Activated naive CD4-positive, alpha-beta T cell treated with anti-CD3 and anti-CD28 coated beads for 36 hours (primary cell): ENCODE measurements at regions not wholly inside any gene's neighbourhood (a gene's known extent, or its start where the extent isn't known, plus 50 kb on each side); places are given as distances from the start of the nearest gene placed in this dataset.
"Not testable (repeated sequence)": the region's sequence is repeated elsewhere in the genome, so short reads cannot be mapped to it uniquely, and the experiment has no call there.

Source experiments
- CTCF ChIA-PET: fragments of 350-600 bp; sonication (Branson Sonifier 250); formaldehyde crosslinking; loops from one replicate; lab custom pipeline; 2021; ENCODE audit warnings: antibody characterized with exemption; lab: Charles Lee
- DNase-seq: peaks from one replicate; pipeline ENCODE4 v3.0.0-alpha.2; 2020
- H3K27ac Mint-ChIP-seq: one replicate; pipeline ENCODE4 v1.8.0; 2021; ENCODE audit warnings: mild to moderate bottlenecking, mixed read lengths
- H3K27me3 Mint-ChIP-seq: one replicate; pipeline ENCODE4 v1.8.0; 2021; ENCODE audit warnings: low read depth, mixed read lengths
- H3K36me3 Mint-ChIP-seq: one replicate; pipeline ENCODE4 v1.8.0; 2021; ENCODE audit warnings: low read depth, mixed read lengths
- H3K4me1 Mint-ChIP-seq: one replicate; pipeline ENCODE4 v1.8.0; 2021; ENCODE audit warnings: low read depth, mixed read lengths
- H3K4me3 Mint-ChIP-seq: one replicate; pipeline ENCODE4 v1.8.0; 2021; ENCODE audit warnings: mild to moderate bottlenecking, moderate library complexity, mixed read lengths
- H3K9me3 Mint-ChIP-seq: one replicate; pipeline ENCODE4 v1.8.0; 2021; ENCODE audit warnings: mixed read lengths
- intact Hi-C: fragments of 100-400 bp; cut with micrococcal nuclease; formaldehyde crosslinking; loops from one replicate; pipeline ENCODE4 v1.15.1; 2023

DNA sequence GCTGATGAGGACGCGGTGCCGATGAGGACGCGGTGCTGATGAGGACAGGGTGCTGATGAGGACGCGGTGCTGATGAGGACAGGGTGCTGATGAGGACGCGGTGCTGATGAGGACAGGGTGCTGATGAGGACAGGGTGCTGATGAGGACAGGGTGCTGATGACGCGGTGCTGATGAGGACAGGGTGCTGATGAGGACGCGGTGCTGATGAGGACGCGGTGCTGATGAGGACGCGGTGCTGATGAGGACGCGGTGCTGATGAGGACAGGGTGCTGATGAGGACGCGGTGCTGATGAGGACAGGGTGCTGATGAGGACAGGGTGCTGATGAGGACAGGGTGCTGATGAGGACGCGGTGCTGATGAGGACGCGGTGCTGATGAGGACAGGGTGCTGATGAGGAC, 399.3 kb downstream of the SMOC2 start:
- H3K27ac Mint-ChIP-seq, H3K36me3 Mint-ChIP-seq, CTCF ChIA-PET, DNase-seq, intact Hi-C loops, H3K4me3 Mint-ChIP-seq, H3K4me1 Mint-ChIP-seq, H3K9me3 Mint-ChIP-seq: not testable (repeated sequence)
- peaks cover 11% of the 10 kb centered on the region for H3K27me3 Mint-ChIP-seq

DNA sequence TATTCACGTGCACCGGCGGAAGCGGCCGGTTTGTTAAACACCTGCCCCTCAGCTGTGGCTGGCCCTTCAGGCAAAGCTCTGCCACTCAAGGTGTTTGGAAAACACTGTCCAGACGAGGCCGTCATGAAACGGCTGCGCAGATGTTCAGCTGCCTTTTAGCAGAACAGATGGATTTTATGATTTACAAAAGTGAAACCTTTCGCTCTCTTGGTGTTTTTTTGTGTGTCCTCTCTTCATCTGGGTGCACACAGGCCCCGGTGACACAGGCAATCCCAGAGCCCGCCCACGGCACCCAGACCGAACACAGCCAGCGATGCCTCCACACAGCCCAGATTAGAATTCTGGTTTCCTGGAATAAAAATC, 397.0 kb downstream of the SMOC2 start:
- no peaks in the 10 kb centered on the region for H3K4me1 Mint-ChIP-seq
- DNase-seq = no peak
- intact Hi-C loops = no loop called here
- no peak overlapping the region for H3K4me3 Mint-ChIP-seq
- no peak overlapping the region for H3K27ac Mint-ChIP-seq
- H3K36me3 Mint-ChIP-seq = no peaks in the 10 kb centered on the region
- CTCF ChIA-PET = no interaction called here
- H3K27me3 Mint-ChIP-seq = peaks cover 17% of the 10 kb centered on the region
- no peaks in the 10 kb centered on the region for H3K9me3 Mint-ChIP-seq

- Mint-ChIP-seq H3K9me3 (no peaks in the 10 kb centered on the region), H3K4me1 (no peaks in the 10 kb centered on the region), H3K36me3 (no peaks in the 10 kb centered on the region), H3K27me3 (peaks cover 17% of the 10 kb centered on the region), H3K27ac (no peak overlapping the region), H3K4me3 (no peak overlapping the region)
- CTCF ChIA-PET = no interaction called here
- DNase-seq = no peak
- intact Hi-C loops = no loop called here
Measured at GRCh38 chr6:168837254-168838036, 396.5 kb downstream of the SMOC2 start.

DNA sequence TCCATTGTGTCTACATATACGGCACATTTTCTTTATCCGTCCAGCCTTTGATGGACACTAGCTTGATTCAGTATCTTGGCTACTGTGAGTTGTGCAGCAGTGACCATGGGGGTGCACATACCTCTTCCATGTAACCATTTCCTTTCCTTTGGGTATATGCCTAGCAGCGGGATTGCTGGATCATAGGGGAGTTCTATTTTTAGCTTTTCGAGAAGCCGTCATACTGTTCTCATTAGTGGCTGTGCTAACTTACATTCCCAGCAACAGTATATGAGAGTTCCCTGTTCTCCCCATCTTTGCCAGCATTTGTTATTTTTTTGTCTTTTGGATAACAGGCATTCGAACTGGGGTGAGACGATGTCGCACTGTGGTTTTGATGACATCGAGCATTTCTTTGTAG, 395.0 kb downstream of the SMOC2 start:
- intact Hi-C loops = no loop called here
- CTCF ChIA-PET = no interaction called here
- H3K36me3 Mint-ChIP-seq = no peaks in the 10 kb centered on the region
- no peak for DNase-seq
- H3K27ac Mint-ChIP-seq = no peak overlapping the region
- H3K9me3 Mint-ChIP-seq = no peaks in the 10 kb centered on the region
- H3K4me1 Mint-ChIP-seq = no peaks in the 10 kb centered on the region
- no peak overlapping the region for H3K4me3 Mint-ChIP-seq
- peaks cover 17% of the 10 kb centered on the region for H3K27me3 Mint-ChIP-seq

DNA sequence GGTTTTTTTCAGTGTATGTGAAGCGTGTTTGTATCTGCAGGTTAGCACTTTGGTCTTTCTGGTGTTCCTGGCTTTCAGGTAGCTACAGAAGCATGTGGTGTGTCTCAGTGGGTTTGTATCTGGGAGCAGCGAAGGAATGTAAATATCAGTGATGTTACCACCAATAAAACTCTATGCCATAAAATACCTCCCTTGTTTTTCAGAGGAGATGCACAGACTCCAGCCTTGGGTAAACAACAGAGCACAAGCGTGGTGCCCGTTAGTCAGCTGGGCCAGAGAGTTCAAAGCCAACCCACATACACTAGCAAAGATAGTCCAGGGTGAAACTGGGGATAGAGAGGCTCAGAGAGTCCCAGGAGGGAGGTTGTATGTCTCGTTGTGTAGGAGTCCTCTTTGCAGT, 393.8 kb downstream of the SMOC2 start:
- intact Hi-C loops = no loop called here
- Mint-ChIP-seq H3K36me3 (no peaks in the 10 kb centered on the region), H3K27ac (no peak overlapping the region), H3K9me3 (no peaks in the 10 kb centered on the region), H3K4me1 (no peaks in the 10 kb centered on the region), H3K4me3 (no peak overlapping the region), H3K27me3 (peaks cover 17% of the 10 kb centered on the region)
- CTCF ChIA-PET = no interaction called here
- DNase-seq = no peak

DNA sequence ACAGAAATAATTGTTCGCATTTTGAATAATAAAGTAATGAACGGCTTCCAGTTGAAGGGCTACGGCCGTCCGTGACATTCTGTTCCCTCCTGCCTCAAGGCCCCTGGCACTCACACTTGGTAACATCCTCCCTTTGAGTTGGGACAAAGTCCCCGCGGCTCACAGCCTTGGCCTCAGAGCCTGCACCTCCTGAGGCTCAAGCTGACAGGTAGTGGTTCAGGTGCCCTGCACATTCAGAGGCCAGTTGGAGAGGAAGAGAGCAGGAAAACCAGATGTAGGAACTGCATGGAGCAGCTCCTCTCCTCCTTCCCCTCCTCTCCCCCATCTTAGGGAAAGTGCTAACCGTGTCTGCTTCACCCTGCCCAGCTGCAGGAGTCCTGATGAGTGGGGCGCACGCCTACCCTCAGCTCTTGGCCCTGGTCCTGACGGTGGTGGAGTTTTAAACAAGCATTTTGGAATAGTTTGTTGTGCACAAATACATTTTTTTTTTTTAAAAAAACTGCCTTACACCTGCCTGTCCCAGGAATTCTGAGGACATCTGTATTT, 393.1 kb downstream of the SMOC2 start:
- no peaks in the 10 kb centered on the region for H3K36me3 Mint-ChIP-seq
- no peak overlapping the region for H3K4me3 Mint-ChIP-seq
- intact Hi-C loops = no loop called here
- CTCF ChIA-PET = no interaction called here
- H3K9me3 Mint-ChIP-seq = no peaks in the 10 kb centered on the region
- H3K4me1 Mint-ChIP-seq = no peaks in the 10 kb centered on the region
- peaks cover 17% of the 10 kb centered on the region for H3K27me3 Mint-ChIP-seq
- H3K27ac Mint-ChIP-seq = no peak overlapping the region
- DNase-seq = no peak

DNA sequence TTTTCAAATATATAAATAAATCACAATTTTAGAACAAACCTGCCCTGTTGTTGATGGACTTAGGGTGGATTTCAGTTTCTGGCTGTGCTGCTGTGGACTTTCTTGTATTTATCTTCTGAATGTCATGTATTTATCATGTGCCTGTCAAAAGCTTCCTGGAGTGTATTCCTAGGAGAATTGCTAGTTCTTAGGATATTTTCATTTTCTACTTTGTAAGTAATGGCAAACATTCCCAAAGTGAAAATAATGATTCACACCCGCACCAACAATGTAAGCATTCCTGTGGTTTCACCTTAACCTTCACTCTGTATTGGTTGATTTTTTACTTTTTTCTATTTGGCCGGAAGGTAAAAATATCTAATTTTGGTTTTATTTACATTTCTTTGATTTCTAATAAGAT, 387.8 kb downstream of the SMOC2 start:
- Mint-ChIP-seq H3K27ac (no peak overlapping the region), H3K4me1 (no peaks in the 10 kb centered on the region), H3K9me3 (no peaks in the 10 kb centered on the region), H3K4me3 (no peak overlapping the region), H3K27me3 (peaks cover 6% of the 10 kb centered on the region), H3K36me3 (no peaks in the 10 kb centered on the region)
- CTCF ChIA-PET = no interaction called here
- intact Hi-C loops = no loop called here
- DNase-seq = no peak

DNA sequence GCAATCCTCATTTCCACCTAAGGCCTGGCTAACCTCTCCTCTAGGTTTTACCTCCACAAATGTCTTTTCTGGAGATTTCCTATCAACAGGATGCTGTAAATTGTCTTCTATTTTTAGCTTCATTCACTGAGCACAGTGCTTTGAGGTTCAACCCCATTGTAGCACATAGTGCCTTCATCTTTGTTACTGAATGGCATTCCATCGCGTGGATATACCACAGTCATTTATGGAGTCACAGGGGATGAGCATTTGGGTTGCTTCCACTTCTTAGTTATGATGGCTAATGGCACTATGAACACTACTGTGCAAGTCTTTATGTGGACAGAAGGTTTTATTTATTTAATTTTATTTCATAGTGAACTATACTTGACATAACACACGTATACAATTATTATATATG, 387.1 kb downstream of the SMOC2 start:
- Mint-ChIP-seq H3K27me3 (no peaks in the 10 kb centered on the region), H3K36me3 (no peaks in the 10 kb centered on the region), H3K4me3 (no peak overlapping the region), H3K9me3 (no peaks in the 10 kb centered on the region), H3K27ac (no peak overlapping the region), H3K4me1 (no peaks in the 10 kb centered on the region)
- CTCF ChIA-PET = no interaction called here
- intact Hi-C loops = no loop called here
- DNase-seq = no peak

DNA sequence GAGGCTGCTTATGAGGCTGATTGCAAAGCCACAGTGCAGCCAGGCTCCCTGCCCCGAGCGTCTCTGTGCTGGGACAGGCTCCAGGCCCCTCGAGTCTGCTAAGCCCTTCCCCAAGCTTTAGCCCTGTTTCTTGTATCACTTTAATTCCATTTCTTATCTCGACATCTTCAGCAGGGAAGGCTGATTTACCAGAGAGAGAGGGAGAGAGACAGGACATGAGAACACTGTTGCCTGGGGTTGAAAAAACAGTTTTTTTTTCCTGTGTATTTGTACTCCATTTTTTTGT, 386.5 kb downstream of the SMOC2 start:
- DNase-seq = no peak
- intact Hi-C loops = no loop called here
- H3K27ac Mint-ChIP-seq = no peak overlapping the region
- CTCF ChIA-PET = no interaction called here
- H3K4me3 Mint-ChIP-seq = no peak overlapping the region
- no peaks in the 10 kb centered on the region for H3K36me3 Mint-ChIP-seq
- no peaks in the 10 kb centered on the region for H3K27me3 Mint-ChIP-seq
- no peaks in the 10 kb centered on the region for H3K4me1 Mint-ChIP-seq
- no peaks in the 10 kb centered on the region for H3K9me3 Mint-ChIP-seq

GRCh38 chr6:168826726-168827585, 386.0 kb downstream of the SMOC2 start:
- Mint-ChIP-seq H3K4me1 (no peaks in the 10 kb centered on the region), H3K27me3 (no peaks in the 10 kb centered on the region), H3K36me3 (no peaks in the 10 kb centered on the region), H3K4me3 (no peak overlapping the region), H3K9me3 (no peaks in the 10 kb centered on the region), H3K27ac (no peak overlapping the region)
- intact Hi-C loops = no loop called here
- no peak for DNase-seq
- CTCF ChIA-PET = no interaction called here

GRCh38 chr6:168826078-168826390, 385.1 kb downstream of the SMOC2 start:
- intact Hi-C loops = no loop called here
- Mint-ChIP-seq H3K27ac (no peak overlapping the region), H3K27me3 (no peaks in the 10 kb centered on the region), H3K9me3 (no peaks in the 10 kb centered on the region), H3K4me1 (no peaks in the 10 kb centered on the region), H3K36me3 (no peaks in the 10 kb centered on the region), H3K4me3 (no peak overlapping the region)
- CTCF ChIA-PET = no interaction called here
- DNase-seq = no peak

DNA sequence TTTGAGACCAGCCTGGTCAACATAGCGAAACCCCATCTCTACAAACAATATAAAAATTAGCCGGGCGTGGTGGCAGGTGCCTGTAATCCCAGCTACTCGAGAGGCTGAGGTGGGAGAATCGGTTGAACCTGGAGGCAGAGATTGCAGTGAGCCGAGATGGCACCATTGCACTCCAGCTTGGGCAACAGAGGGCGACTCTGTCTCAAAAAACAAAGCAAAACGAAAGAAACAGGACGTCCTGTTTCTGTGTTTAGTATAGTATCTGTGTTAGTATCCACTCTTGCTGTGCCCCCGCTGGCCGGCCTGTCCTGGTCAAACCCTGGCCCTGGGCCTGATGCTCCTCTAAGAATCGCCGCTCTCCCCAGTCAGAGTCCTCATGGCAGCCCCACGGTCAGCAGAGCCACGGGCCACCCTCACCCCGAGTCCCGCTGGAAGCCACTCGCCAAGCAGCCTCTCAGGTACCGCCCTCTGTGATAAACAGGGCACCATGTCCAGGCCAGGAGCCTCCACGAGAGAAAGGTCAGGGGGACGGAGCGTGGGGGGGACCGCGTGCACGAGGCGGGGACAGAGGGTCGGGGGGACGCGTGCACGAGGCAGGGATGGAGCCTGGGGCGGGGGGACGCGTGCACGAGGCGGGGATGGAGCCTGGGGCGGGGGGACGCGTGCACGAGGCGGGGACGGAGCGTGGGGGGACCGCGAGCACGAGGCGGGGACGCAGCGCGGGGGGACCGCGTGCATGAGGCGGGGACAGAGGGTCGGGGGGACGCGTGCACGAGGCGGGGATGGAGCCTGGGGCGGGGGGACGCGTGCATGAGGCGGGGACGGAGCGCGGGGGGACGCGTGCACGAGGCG, 384.5 kb downstream of the SMOC2 start:
- Mint-ChIP-seq H3K36me3 (no peaks in the 10 kb centered on the region), H3K4me1 (no peaks in the 10 kb centered on the region), H3K9me3 (no peaks in the 10 kb centered on the region), H3K27me3 (no peaks in the 10 kb centered on the region), H3K27ac (no peak overlapping the region), H3K4me3 (no peak overlapping the region)
- intact Hi-C loops = no loop called here
- DNase-seq = no peak
- CTCF ChIA-PET = no interaction called here
